Panc1 (cell line): ENCODE measurements at regions not wholly inside any gene's neighbourhood (a gene's known extent, or its start where the extent isn't known, plus 50 kb on each side); places are given as distances from the start of the nearest gene placed in this dataset.

Experiments
- POLR2AphosphoS5 ChIP-seq: IDR thresholded peaks from 2 replicates; pipeline ENCODE4 v1.6.1; 2012; ENCODE audit warnings: mild to moderate bottlenecking, low read depth, low read length, moderate library complexity
- SIN3A ChIP-seq: IDR thresholded peaks from 2 replicates; pipeline ENCODE4 v1.6.1; 2012; ENCODE audit warnings: low read depth, mild to moderate bottlenecking, low read length, moderate library complexity, borderline replicate concordance; ENCODE audit not compliant: insufficient read depth
- TF ChIP-seq, protein P1 (sequence below): fragments of 450-650 bp; IDR thresholded peaks from 2 replicates; pipeline ENCODE4 v1.5.1; 2017; ENCODE audit warnings: mild to moderate bottlenecking

DNA sequence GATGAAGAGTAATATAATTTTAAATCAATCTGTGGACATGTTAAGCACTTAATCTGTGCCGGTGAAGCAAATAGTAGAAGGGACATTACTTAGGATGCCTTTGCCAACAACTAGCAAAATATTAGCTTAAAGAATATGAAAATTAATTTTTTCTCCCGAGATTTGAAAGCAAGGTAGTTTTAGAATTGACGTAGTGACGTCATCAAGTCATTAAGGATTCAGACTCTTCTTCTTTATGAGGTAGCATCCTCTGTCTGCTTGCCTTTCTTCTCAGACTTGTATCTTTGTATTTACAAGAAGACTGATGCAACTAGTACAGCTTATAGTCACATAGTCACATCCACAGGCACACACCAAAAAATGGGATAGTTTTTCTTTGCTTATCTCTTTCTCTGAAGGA lies 374.4 kb downstream of the MMUT start:
- TF ChIP-seq, protein P1, sequence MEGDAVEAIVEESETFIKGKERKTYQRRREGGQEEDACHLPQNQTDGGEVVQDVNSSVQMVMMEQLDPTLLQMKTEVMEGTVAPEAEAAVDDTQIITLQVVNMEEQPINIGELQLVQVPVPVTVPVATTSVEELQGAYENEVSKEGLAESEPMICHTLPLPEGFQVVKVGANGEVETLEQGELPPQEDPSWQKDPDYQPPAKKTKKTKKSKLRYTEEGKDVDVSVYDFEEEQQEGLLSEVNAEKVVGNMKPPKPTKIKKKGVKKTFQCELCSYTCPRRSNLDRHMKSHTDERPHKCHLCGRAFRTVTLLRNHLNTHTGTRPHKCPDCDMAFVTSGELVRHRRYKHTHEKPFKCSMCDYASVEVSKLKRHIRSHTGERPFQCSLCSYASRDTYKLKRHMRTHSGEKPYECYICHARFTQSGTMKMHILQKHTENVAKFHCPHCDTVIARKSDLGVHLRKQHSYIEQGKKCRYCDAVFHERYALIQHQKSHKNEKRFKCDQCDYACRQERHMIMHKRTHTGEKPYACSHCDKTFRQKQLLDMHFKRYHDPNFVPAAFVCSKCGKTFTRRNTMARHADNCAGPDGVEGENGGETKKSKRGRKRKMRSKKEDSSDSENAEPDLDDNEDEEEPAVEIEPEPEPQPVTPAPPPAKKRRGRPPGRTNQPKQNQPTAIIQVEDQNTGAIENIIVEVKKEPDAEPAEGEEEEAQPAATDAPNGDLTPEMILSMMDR, result no peak
- TF ChIP-seq SIN3A (no peak), POLR2AphosphoS5 (no peak)
